CD8-positive, alpha-beta memory T cell (primary cell): ENCODE measurements at regions not wholly inside any gene's neighbourhood (a gene's known extent, or its start where the extent isn't known, plus 50 kb on each side); places are given as distances from the start of the nearest gene placed in this dataset.

ENCODE experiments used
- CTCF ChIA-PET: fragments of 350-600 bp; sonication (Branson Sonifier 250); formaldehyde crosslinking; loops from one replicate; lab custom pipeline; 2021; ENCODE audit warnings: antibody characterized with exemption; lab: Charles Lee
- POLR2A ChIA-PET: fragments of 350-600 bp; sonication (Branson Sonifier 250); formaldehyde crosslinking; loops from one replicate; lab custom pipeline; 2021; ENCODE audit warnings: antibody characterized with exemption; lab: Charles Lee
- DNase-seq, 5 donors: peaks; one replicate each; pipeline versions ENCODE4 v3.0.0 to v3.0.0-alpha.2; 2020 to 2022; ENCODE audit warnings: mixed read lengths in 1 of 5
- H3K27ac ChIP-seq: one replicate; pipeline ENCODE4 v1.7.0; 2013; ENCODE audit warnings: low read depth, mild to moderate bottlenecking, low read length, moderate library complexity
- H3K27me3 ChIP-seq: 2 replicates; pipeline ENCODE4 v1.7.0; 2013; ENCODE audit warnings: low read length, mild to moderate bottlenecking; ENCODE audit not compliant: insufficient read depth, poor library complexity, severe bottlenecking
- H3K36me3 ChIP-seq: 2 replicates; pipeline ENCODE4 v1.7.0; 2013; ENCODE audit warnings: mild to moderate bottlenecking, low read length, moderate library complexity; ENCODE audit not compliant: insufficient read depth
- H3K4me1 ChIP-seq: 2 replicates; pipeline ENCODE4 v1.7.0; 2013; ENCODE audit warnings: mild to moderate bottlenecking, low read length, moderate library complexity; ENCODE audit not compliant: insufficient read depth
- H3K4me3 ChIP-seq: 2 replicates; pipeline ENCODE4 v1.7.0; 2013; ENCODE audit warnings: mild to moderate bottlenecking, low read length
- H3K9me3 ChIP-seq: 2 replicates; pipeline ENCODE4 v1.7.0; 2013; ENCODE audit warnings: mild to moderate bottlenecking, low read length
- H3K27ac Mint-ChIP-seq, 8 donors: one replicate each; pipeline ENCODE4 v1.8.0; 2020 to 2021; ENCODE audit warnings: mixed read lengths in 8 of 8, mild to moderate bottlenecking in 6 of 8, inconsistent platforms in 3 of 8, moderate library complexity in 3 of 8
- H3K27me3 Mint-ChIP-seq, 2 donors: one replicate each; pipeline ENCODE4 v1.8.0; 2020 to 2021; ENCODE audit warnings: mixed read lengths in 2 of 2, mild to moderate bottlenecking in 1 of 2, moderate library complexity in 1 of 2
- H3K36me3 Mint-ChIP-seq, 3 donors: one replicate each; pipeline ENCODE4 v1.8.0; 2020 to 2021; ENCODE audit warnings: mixed read lengths in 3 of 3, inconsistent platforms in 1 of 3, mild to moderate bottlenecking in 1 of 3
- H3K4me1 Mint-ChIP-seq, 3 donors: one replicate each; pipeline ENCODE4 v1.8.0; 2020 to 2021; ENCODE audit warnings: mixed read lengths in 3 of 3, inconsistent platforms in 1 of 3, mild to moderate bottlenecking in 1 of 3
- H3K4me3 Mint-ChIP-seq, 7 donors: one replicate each; pipeline ENCODE4 v1.8.0; 2020 to 2021; ENCODE audit warnings: mixed read lengths in 7 of 7, mild to moderate bottlenecking in 6 of 7, moderate library complexity in 4 of 7, inconsistent platforms in 2 of 7
- H3K9me3 Mint-ChIP-seq, 5 donors: one replicate each; pipeline ENCODE4 v1.8.0; 2020 to 2022; ENCODE audit warnings: mixed read lengths in 5 of 5, mild to moderate bottlenecking in 3 of 5, moderate library complexity in 2 of 5, inconsistent platforms in 1 of 5

- Histone ChIP-seq H3K4me1 (no peaks in the 10 kb centered on the region), H3K9me3 (no peaks in the 10 kb centered on the region), H3K27ac (no peak overlapping the region), H3K36me3 (no peaks in the 10 kb centered on the region), H3K4me3 (no peak overlapping the region), H3K27me3 (no peaks in the 10 kb centered on the region)
- Mint-ChIP-seq H3K4me1 (no peaks in the 10 kb centered on the region), H3K9me3 (peaks cover 0 to 7% (median 2%) of the 10 kb centered on the region in 5 donors), H3K4me3 (no peak overlapping the region), H3K27me3 (no peaks in the 10 kb centered on the region), H3K36me3 (no peaks in the 10 kb centered on the region), H3K27ac (no peak overlapping the region)
- DNase-seq: no peak
- ChIA-PET POLR2A (no interaction called here), CTCF (no interaction called here)
Measured at GRCh38 chr2:3974765-3975164, 271.4 kb downstream of the DCDC2C start.

GRCh38 chr2:3981446-3981987 lies 278.1 kb downstream of the DCDC2C start:
- no peaks in the 10 kb centered on the region for H3K4me1 Mint-ChIP-seq
- H3K9me3 Mint-ChIP-seq: peaks cover 0 to 7% (median 2%) of the 10 kb centered on the region in 5 donors
- DNase-seq: no peak
- no peaks in the 10 kb centered on the region for H3K36me3 ChIP-seq
- CTCF ChIA-PET: no interaction called here
- POLR2A ChIA-PET: no interaction called here
- no peak overlapping the region for H3K4me3 ChIP-seq
- H3K27ac Mint-ChIP-seq: no peak overlapping the region
- no peak overlapping the region for H3K27ac ChIP-seq
- H3K9me3 ChIP-seq: no peaks in the 10 kb centered on the region
- H3K27me3 ChIP-seq: no peaks in the 10 kb centered on the region
- no peaks in the 10 kb centered on the region for H3K4me1 ChIP-seq
- no peaks in the 10 kb centered on the region for H3K36me3 Mint-ChIP-seq
- H3K27me3 Mint-ChIP-seq: peaks cover 0 to 4% of the 10 kb centered on the region in 2 donors
- H3K4me3 Mint-ChIP-seq: no peak overlapping the region

- no peaks in the 10 kb centered on the region for H3K9me3 ChIP-seq
- H3K4me1 ChIP-seq: no peaks in the 10 kb centered on the region
- ChIA-PET CTCF (no interaction called here), POLR2A (no interaction called here)
- H3K36me3 ChIP-seq: no peaks in the 10 kb centered on the region
- no peak overlapping the region for H3K27ac ChIP-seq
- H3K4me1 Mint-ChIP-seq: no peaks in the 10 kb centered on the region
- H3K9me3 Mint-ChIP-seq: peaks cover 0 to 7% (median 2%) of the 10 kb centered on the region in 5 donors
- H3K4me3 ChIP-seq: no peak overlapping the region
- no peak overlapping the region for H3K4me3 Mint-ChIP-seq
- no peak overlapping the region for H3K27ac Mint-ChIP-seq
- H3K27me3 Mint-ChIP-seq: peaks cover 0 to 4% of the 10 kb centered on the region in 2 donors
- DNase-seq: no peak
- no peaks in the 10 kb centered on the region for H3K27me3 ChIP-seq
- no peaks in the 10 kb centered on the region for H3K36me3 Mint-ChIP-seq
Measured at GRCh38 chr2:3982160-3982559, 278.8 kb downstream of the DCDC2C start.

GRCh38 chr2:3986063-3986462 lies 282.7 kb downstream of the DCDC2C start:
- Mint-ChIP-seq H3K4me1 (no peaks in the 10 kb centered on the region), H3K36me3 (no peaks in the 10 kb centered on the region), H3K27ac (no peak overlapping the region), H3K27me3 (peaks cover 0 to 1% of the 10 kb centered on the region in 2 donors), H3K4me3 (no peak overlapping the region), H3K9me3 (peaks cover 0 to 10% (median 3%) of the 10 kb centered on the region in 5 donors)
- Histone ChIP-seq H3K27me3 (no peaks in the 10 kb centered on the region), H3K4me1 (no peaks in the 10 kb centered on the region), H3K27ac (no peak overlapping the region), H3K4me3 (no peak overlapping the region), H3K36me3 (no peaks in the 10 kb centered on the region), H3K9me3 (no peaks in the 10 kb centered on the region)
- CTCF ChIA-PET: interaction anchor here (1.0 kb wide), 1 partner anchor 15 kb away, joined by 3 read pairs; no protein-coding TSS in a partner anchor
- no peak for DNase-seq
- POLR2A ChIA-PET: no interaction called here

GRCh38 chr2:3986530-3987258 lies 283.3 kb downstream of the DCDC2C start:
- Mint-ChIP-seq H3K36me3 (no peaks in the 10 kb centered on the region), H3K4me3 (no peak overlapping the region), H3K4me1 (no peaks in the 10 kb centered on the region), H3K27me3 (peaks cover 0 to 1% of the 10 kb centered on the region in 2 donors), H3K27ac (no peak overlapping the region), H3K9me3 (peaks cover 0 to 12% (median 8%) of the 10 kb centered on the region in 5 donors)
- POLR2A ChIA-PET: no interaction called here
- H3K27me3 ChIP-seq: no peaks in the 10 kb centered on the region
- H3K27ac ChIP-seq: no peak overlapping the region
- DNase-seq: no peak
- CTCF ChIA-PET: no interaction called here
- no peaks in the 10 kb centered on the region for H3K4me1 ChIP-seq
- H3K4me3 ChIP-seq: no peak overlapping the region
- H3K36me3 ChIP-seq: no peaks in the 10 kb centered on the region
- no peaks in the 10 kb centered on the region for H3K9me3 ChIP-seq

GRCh38 chr2:4002841-4003403 lies 299.5 kb downstream of the DCDC2C start:
- peaks cover 0 to 8% (median 2%) of the 10 kb centered on the region in 5 donors for H3K9me3 Mint-ChIP-seq
- no peak for DNase-seq

GRCh38 chr2:4012197-4012596 lies 308.8 kb downstream of the DCDC2C start:
- Histone ChIP-seq H3K27ac (no peak overlapping the region), H3K36me3 (no peaks in the 10 kb centered on the region), H3K4me3 (no peak overlapping the region), H3K4me1 (no peaks in the 10 kb centered on the region), H3K27me3 (no peaks in the 10 kb centered on the region), H3K9me3 (no peaks in the 10 kb centered on the region)
- Mint-ChIP-seq H3K9me3 (peaks cover 2 to 11% (median 10%) of the 10 kb centered on the region in 5 donors), H3K4me1 (no peaks in the 10 kb centered on the region), H3K27me3 (peaks cover 0 to 3% of the 10 kb centered on the region in 2 donors), H3K27ac (no peak overlapping the region), H3K36me3 (no peaks in the 10 kb centered on the region), H3K4me3 (no peak overlapping the region)
- ChIA-PET CTCF (no interaction called here), POLR2A (no interaction called here)
- no peak for DNase-seq

More at GRCh38 chr2:4002841-4003403, 299.5 kb downstream of the DCDC2C start:
- ChIA-PET CTCF (no interaction called here), POLR2A (no interaction called here)
- no peak overlapping the region for H3K4me3 ChIP-seq
- H3K27me3 ChIP-seq: no peaks in the 10 kb centered on the region
- no peaks in the 10 kb centered on the region for H3K36me3 ChIP-seq
- no peak overlapping the region for H3K27ac Mint-ChIP-seq
- no peaks in the 10 kb centered on the region for H3K4me1 ChIP-seq
- no peak overlapping the region for H3K4me3 Mint-ChIP-seq
- no peaks in the 10 kb centered on the region for H3K36me3 Mint-ChIP-seq
- H3K27ac ChIP-seq: no peak overlapping the region
- no peaks in the 10 kb centered on the region for H3K9me3 ChIP-seq
- peaks cover 0 to 3% of the 10 kb centered on the region in 2 donors for H3K27me3 Mint-ChIP-seq
- no peaks in the 10 kb centered on the region for H3K4me1 Mint-ChIP-seq

- H3K27me3 ChIP-seq: no peaks in the 10 kb centered on the region
- CTCF ChIA-PET: no interaction called here
- Mint-ChIP-seq H3K4me1 (no peaks in the 10 kb centered on the region), H3K4me3 (no peak overlapping the region), H3K27me3 (peaks cover 0 to 4% of the 10 kb centered on the region in 2 donors), H3K9me3 (peaks cover 4 to 23% (median 10%) of the 10 kb centered on the region in 5 donors), H3K36me3 (no peaks in the 10 kb centered on the region), H3K27ac (no peak overlapping the region)
- H3K9me3 ChIP-seq: no peaks in the 10 kb centered on the region
- H3K4me1 ChIP-seq: no peaks in the 10 kb centered on the region
- DNase-seq: no peak
- H3K27ac ChIP-seq: no peak overlapping the region
- H3K36me3 ChIP-seq: no peaks in the 10 kb centered on the region
- no peak overlapping the region for H3K4me3 ChIP-seq
- POLR2A ChIA-PET: no interaction called here
Measured at GRCh38 chr2:4018535-4018934, 315.2 kb downstream of the DCDC2C start.
